ENCODE measurements at regions not wholly inside any gene's neighbourhood (a gene's known extent, or its start where the extent isn't known, plus 50 kb on each side); places are given as distances from the start of the nearest gene placed in this dataset.

DNA sequence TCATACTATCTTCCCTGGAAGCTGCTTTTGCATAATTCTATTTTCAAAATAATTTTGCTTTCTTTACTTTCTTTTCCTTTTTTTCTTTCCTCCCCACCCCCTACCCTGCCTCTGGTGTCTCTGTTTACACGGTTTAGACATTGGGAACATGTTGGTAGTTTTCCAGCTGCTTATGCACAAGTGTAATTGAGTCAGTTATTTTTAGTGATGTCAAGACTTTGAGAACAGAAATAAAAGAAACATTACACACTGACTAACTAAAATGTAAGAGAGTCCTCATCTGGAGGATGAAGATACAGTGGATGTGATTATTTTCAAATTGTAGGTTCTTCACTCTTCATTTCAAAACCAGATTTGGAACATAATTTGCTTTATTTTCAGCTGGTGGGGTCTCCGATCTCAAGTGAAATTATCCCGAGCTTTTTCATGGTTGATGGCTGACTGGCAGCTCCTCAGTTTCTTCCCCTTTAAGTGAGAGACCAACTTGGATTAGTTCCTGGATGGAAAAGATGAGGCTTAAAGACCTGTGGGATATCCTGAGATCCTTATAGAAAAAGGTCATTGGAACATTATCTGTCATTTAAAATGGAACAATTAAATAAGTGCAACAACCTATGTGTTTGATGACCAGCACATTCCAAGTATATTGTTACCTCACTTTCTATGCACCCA lies 154.4 kb upstream of the ZNF462 start:
- DNase-seq (ENCODE audit: low spot score) = no peak

DNA sequence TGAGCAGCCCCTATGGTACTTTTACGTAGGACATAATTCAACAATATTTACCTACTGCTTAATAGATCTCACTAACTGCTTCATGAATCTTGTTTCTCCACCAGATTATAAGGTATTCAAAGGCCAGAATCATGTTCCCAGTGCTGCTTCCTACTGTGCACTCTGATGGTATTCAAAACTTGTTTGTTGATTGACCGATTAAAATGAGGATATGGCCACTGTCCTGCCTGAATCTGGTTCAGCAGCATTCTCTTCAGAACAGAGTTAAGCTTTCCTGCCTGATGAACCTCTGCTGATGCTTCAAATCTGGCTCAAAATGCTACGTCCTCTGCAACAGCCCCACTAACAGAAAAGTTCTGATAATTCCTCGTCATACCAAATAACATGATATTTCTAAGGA lies 150.7 kb upstream of the ZNF462 start:
- no peak for DNase-seq (ENCODE audit: low spot score)

DNA sequence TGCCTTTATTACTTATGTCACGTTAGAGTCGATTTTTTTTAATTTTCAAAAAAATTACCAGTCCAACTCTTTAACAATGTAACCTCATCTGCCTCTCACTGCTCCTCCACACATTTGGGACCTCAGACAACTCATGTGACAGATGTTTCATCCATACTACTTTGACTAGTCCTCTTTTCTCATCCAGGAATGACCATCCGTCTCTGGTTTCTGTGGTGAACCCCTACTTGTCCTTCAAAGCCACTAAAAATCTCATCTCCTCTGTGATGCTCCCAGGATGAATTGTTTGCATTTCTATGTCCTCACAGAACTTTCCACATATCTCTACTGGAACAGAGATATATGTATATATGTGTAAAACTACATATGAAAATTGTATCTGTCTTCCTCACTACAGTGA lies 149.8 kb upstream of the ZNF462 start:
- no peak for DNase-seq (ENCODE audit: low spot score)

DNA sequence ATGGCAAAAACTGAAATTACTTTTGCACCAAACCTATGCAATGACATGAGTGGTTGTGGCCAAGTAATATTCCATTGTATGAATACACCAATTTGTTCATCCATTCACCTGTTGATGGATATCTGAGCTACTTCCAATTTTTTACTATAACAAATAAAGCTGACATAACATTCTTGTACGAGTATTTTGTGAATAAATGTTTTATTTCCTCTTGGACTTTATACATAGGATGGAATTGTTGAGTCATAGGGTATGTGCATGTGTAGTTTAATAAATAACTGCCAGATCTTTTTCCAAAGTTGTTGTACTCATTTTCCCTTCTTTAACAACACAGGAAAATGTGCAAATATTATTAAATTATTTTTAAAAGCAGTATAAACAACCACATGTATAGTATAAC lies 146.1 kb upstream of the ZNF462 start:
- no peak for DNase-seq (ENCODE audit: low spot score)

DNA sequence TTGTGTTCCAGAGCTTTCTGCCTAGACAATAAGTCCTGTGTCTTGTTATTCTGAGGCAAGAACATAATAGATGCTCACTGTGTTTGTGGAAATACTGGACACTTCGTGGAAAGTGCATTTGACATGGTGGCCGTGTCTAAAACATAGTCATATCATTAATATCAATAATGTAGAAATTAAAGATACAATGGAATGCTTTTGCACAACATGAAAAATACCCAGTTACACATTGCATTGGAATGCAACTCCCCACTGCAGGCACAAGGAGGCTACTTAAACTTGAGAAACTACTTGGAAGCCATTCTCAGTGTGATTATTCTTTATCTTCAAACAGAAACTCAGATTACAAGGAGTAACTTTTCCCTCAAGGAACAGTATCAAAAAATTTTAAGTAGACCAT lies 145.3 kb upstream of the ZNF462 start:
- no peak for DNase-seq (ENCODE audit: low spot score)

DNA sequence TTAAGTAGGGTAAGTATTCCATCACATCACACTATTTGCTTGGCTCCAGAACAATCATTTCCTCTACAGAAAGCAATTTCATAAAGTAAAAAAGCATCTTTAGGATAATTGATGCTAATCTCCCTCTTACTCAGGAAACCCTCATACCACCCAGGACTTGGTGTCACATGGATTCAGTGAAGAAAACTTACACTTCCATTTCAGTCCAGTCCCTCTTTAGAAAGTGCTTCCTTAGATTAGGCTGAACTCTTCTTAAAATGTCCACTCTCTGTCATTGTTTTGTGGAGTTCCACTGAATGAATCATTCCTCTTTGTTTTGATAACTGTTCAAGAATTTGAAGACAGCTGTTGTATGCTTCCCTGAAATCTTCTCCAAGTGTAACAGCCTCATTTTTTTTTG lies 144.0 kb upstream of the ZNF462 start:
- DNase-seq (ENCODE audit: low spot score) = no peak

DNA sequence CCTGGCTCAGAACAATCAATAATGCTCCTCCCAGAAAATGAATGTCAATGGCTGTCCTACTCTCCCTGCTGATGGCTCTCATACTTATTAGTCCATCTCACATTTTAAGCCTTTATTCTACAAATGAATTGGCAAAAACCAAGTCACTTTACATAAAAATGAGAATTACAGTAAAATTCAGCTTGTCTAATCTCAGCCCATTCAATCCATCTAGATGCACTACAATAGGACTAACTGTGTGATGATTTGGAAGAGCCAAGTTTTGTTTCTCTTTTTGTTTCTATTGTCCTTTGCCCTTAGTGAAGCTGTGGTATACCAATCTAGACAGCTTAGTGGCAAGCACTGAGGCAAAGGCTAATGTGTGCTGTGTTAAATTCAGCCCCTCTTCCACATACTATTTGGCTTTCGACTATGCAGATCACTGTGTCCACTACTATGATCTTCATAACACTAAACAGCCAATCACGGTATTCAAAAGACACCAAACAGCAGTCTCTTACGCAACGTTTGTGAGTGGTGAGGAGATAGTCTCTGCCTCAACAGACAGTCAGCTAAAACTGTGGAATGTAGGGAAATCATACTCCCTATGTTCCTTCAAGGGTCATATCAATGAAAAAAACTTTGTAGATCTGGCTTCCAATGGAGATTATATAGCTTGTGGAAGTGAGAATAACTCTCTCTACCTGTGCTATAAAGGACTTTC lies 140.8 kb upstream of the ZNF462 start:
- no peak for DNase-seq (ENCODE audit: low spot score)

DNA sequence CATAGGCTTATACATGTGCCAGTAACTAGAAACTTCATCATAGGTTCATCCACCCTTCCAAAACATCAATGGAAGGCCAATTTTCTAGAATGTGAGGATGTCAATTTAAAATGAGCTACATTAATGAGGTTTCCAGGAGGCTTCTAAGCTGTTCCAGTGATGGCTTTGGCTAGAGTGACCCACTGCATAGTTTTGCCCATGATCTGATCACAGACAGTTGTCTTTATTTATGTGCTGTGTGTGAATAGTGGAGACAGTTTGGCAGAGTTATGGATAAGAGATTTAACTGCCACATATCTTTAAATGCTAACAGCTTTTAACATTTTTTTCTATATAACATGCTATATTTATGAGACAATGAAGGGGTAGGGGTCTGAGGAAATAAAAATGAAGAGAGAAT lies 139.0 kb upstream of the ZNF462 start:
- DNase-seq (ENCODE audit: low spot score) = no peak

DNA sequence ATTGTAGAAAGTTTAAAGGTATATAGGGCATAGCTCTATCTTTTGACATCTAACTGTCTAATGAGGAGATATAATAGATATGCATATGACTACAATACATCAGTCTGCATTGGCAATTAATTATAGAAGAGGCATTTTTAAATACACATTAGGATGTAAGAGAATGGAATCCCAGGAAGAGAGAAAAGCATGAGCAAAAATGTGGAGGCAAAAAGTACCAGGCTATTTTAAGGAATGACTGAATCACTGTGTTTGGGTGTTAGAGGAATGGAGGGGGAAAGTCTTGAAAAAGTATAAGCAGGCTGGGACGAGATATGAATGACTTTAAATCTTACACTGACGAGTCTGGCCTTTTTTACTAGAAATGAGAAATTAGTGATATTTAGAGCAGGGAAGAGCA lies 138.4 kb upstream of the ZNF462 start:
- DNase-seq (ENCODE audit: low spot score) = no peak

DNA sequence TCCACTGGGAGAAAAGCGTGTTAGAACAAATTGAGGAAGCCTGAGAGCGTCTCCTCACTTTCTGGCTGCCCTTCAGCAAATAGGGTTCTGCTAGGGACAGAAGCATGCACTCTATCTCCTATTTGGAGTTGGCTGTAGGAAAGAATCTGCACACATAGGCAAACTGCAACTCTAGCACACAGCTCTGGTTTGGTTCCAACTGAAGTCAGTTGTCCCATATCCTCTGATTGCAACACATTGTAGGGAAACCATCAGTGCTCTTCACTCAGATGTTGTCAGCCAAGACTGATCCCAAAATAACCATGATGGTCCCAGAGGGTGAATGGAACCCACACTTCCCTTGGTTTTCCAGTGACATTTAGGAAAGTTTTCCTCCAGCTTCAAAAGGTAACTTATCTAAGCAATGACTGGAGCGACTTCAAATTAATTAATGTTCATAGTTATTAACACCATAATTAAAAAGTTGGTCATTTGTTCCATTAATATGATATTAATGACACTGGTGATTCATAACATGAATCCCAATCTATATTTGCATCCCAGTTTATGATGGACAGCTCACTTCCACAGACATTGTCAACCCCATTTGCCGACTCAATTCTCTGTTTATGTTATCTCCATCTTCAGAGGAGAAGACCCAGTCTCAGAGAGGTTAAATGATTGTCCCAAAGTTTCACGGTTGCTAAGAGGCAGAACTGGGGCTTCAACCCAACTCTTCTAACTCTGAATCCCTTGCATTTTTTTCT lies 136.7 kb upstream of the ZNF462 start:
- no peak for DNase-seq (ENCODE audit: low spot score)

DNA sequence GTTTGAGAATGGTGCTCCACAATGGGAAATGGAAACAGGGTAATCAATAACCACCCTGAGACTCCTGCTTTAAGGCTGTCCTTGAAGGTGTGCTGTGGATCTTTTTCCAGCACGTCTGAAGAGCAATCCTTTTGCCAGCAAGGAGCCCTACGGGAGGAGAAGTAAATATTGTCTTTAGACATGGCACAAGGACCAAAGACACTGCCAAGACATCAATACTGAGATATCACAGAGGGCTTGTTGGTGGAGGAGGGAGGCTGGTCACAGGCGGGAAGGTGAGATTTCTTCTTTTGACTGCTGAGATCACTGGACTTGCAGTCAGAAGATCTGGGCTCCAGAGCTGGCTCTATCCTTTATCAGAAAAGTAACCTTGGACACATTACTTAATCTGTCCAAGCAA lies 135.0 kb upstream of the ZNF462 start:
- no peak for DNase-seq (ENCODE audit: low spot score)

DNA sequence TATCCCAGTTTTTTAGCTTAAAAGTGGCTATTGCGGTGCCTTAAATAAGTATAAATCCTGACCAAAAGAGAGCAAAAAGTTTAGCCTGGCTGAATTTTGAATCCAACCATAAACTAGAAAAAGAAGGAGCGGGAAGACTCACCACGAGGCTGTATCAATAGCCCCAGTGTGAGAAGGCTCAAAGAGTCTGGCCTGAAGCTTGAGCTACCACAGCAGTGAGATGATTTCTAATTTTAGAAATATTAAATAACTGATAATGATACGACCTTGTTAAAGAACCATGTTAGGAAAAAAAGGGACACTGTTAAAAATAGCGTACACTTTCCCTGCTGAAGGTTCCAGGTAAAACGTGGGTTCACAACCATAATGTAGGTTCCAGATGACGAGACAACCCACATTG lies 134.1 kb upstream of the ZNF462 start:
- no peak for DNase-seq (ENCODE audit: low spot score)

DNA sequence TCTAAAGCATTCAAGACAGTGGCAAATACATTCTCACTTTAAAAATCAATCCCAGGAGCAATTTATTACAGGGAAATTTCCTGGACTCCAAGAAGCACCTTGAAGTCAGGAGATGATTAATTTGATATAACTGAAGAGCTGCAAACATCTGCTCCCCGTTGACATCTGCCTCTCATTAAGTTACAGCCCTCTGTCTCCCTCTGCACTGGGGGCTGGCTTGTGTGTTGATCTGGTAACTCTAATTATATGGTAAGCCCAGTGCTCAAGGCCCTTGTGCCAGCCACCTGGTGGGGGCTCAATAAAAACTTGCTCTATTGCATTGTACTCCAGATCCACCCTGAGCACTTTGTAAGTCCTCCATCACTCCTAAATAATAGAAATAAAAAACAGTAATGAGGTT lies 131.1 kb upstream of the ZNF462 start:
- no peak for DNase-seq (ENCODE audit: low spot score)

DNA sequence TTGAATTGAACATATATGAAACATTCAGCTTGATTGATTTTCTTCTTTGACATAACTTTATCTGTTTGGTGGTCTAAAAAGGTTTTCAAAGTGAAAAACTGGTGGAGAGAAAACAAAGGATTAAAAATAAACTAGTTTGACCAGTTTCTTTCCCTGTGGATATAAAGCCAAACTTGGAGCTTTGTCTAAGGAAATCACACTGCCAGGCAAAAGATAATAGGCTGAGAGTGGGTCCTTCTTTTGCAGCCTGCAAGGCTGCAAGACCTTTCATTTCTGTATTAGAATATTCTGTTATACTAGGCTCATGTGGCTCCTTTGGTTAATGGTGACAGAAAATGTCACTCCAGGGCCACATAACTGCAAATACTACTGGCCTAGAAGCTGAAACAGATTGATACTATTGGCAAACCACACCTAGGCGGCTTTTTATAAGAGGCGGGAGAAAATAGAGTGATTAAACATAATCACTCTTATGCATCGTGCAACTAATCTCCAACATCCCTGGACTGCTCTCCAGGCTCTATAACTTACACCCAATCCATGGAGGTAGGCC lies 129.1 kb upstream of the ZNF462 start:
- DNase-seq (ENCODE audit: low spot score) = no peak

DNA sequence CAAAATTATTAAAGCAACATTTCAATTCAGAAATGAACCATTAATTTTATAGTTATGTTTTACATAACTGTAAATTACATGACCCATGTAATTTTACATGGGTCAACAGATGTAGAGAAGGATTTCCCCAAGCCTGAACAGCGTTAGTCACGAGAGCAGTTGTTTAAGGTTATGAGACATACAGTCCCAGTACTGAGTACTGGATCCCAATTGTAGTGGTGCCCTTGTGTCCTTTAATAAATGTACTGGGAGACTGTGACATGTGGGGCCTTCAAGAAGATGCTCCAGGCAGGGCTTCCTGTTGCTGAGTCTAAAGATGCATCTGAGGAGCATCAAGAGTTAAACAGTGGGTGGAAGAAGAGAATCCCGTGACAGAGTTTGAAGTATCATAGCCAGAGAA lies 125.5 kb upstream of the ZNF462 start:
- no peak for DNase-seq (ENCODE audit: low spot score)

DNA sequence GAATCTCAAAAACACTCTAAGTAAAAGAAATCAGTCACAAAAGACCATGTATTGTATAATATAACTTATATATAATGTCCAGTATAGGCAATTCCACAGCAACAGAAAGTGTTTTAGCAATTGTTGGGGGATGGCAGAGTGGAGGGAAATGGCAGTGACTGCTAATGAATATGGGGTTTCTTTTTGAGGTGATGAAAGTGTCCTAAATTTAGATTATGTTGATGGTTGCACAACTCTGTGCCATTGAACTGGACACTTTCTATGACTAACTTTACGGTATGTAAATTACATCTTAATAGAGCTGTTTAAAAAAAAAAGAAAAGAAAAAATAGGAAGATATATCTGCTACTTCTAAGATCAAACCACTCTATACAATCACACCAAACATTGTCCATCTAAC lies 124.9 kb upstream of the ZNF462 start:
- no peak for DNase-seq (ENCODE audit: low spot score)

DNA sequence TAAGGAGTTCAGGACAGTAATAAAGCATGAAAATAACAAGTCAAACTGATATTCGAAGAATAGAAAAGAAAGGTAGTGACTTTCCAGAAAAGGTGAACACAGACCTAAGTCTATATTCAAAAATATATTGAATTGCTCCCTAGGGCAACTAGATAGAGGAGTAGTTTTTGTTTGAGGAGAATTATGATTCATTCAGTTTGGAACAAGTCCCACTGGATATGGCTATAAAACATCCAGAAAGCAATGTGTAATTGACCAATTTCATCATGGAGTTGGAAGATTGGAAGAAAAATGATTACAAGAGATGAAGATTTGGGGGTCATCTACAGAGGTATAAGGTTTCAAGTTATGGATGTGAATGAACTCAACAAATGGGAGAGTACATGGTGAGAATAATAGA lies 117.5 kb upstream of the ZNF462 start:
- DNase-seq (ENCODE audit: low spot score) = no peak

DNA sequence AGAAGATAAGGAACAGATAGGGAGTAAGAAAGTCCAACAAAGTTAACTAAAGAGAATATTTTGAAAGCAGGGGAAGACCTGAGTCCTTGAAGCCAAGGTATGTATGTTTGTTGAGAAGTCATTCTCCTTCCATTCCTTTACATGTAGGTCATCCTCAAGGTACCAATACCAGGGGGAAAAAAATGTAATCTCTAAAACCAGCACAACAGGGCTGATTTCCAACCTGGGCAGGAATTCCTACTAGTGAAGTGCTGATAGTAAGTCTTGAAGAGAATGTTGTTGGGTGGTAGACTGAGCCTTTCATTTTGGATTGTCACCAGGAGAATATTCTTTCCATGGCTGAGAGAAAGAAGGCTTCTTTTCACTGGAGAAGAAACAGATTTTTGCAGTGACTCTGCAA lies 117.1 kb upstream of the ZNF462 start:
- DNase-seq (ENCODE audit: low spot score) = no peak

DNA sequence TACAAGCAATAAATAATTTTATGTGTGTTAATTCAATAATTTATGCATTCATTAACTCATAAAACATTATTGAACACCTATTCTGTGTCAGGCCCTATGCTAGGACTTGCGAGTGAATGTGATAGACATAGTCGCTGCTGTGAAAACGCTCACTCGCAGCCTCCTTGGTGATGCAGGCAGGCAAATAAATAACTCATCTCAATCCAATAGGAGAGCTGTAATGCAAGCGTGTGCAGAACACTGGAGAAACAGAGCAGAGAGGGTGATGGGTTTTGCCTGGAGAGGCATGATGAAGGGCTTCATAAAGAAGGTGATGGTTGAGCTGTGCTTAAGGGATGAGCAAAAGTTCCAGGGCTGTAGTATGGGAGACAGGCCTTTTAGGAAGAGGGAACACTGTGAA lies 111.3 kb upstream of the ZNF462 start:
- no peak for DNase-seq (ENCODE audit: low spot score)

DNA sequence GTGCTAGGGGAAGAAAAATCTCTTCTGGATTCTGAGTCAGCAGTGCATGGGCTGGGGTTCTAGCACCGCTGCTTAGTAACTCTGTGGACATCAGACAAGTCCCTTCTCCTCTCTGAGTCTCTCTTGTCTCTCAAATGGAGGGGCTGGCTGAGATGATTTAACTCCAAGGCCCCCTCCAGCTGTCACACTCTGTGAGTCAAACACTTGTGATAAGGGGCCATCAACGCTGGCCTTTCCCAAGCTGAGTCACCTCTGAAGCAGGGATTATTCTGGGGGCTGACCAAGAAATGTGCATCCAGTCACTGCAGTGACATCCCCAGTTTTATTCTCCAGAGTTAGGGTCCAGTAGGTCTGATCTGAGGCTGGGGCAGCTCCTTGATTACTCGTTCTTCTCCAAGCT lies 110.4 kb upstream of the ZNF462 start:
- DNase-seq (ENCODE audit: low spot score) = no peak

DNA sequence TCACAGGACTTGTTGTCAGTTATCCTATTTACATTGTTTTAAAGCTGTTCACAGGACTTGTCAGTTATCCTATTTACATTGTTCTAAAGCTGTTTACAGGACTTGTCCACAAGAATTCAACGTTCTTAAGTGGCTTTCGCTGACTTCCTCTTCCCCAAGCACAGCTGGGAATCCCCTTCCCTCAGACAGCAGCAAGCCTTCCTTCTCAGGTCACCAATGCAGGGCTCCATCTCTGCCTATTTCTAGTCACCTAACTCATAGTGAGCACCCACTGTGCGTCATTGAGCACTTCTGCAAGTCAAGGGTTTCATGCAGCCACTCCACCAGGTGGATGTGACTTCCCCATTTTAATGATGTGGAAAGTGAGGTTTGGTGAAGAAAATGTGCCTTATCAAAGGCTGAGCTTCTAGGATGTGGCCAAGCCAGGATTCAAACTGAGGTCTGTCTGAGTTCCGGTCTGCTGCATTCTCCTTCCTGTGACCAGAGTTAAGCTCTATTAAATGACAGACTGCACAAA lies 109.8 kb upstream of the ZNF462 start:
- DNase-seq (ENCODE audit: low spot score) = no peak

DNA sequence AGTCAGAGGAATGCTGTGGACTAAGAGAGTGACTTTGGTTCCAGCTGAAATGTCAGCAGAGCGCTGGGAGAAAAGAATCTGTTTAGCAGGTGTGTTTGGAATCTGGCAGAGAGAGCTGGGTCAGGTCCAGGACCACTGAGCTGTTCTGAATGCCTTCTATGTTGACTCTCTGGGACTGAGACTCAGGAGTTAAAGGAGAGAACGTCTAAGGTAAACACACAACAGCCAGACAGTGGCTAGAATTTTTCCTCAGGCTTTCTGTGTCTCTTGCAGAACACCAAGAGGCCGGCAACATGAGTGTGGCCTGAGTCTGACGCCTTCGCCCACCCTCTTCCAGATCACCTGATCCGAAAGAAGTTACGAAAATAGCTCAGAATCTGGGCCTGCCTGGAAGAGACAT lies 107.2 kb upstream of the ZNF462 start:
- DNase-seq (ENCODE audit: low spot score) = no peak

DNA sequence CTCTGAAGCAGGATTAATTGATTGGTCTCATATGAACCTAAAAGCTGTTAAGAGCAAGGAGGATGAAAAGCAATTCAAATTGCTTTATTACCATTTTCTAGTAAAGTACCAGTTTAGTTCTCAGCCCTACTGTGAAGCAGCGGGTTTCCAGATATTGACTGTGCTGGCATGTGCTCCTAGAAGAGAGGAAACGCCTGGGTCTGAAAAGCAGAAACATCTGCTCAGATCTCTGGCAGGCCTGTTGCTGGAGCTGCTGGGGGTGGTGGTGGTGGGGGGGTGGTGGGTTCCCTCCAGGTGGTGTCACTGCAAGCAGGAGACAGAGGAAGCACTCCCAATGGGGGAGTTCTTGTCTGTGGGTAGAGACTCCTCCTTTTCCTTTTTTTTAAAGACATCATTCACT lies 105.5 kb upstream of the ZNF462 start:
- DNase-seq (ENCODE audit: low spot score) = no peak

All from ecto neural progenitor cell (in vitro differentiated cells).